Duodenal mucosa (tissue), 2 donors: ENCODE measurements at regions not wholly inside any gene's neighbourhood (a gene's known extent, or its start where the extent isn't known, plus 50 kb on each side); places are given as distances from the start of the nearest gene placed in this dataset.

Source experiments
- H3K27ac ChIP-seq: one replicate; pipeline ENCODE4 v1.7.0; 2013; ENCODE audit warnings: low read depth, low read length
- H3K27me3 ChIP-seq, 2 donors: one replicate each; pipeline ENCODE4 v1.7.0; 2013; ENCODE audit warnings: low read length in 2 of 2, control low read depth in 1 of 2; ENCODE audit not compliant: insufficient read depth in 2 of 2, control insufficient read depth in 1 of 2
- H3K36me3 ChIP-seq, 2 donors: one replicate each; pipeline ENCODE4 v1.7.0; 2013; ENCODE audit warnings: low read length in 2 of 2, control low read depth in 1 of 2; ENCODE audit not compliant: insufficient read depth in 2 of 2, control insufficient read depth in 1 of 2
- H3K4me1 ChIP-seq, 2 donors: one replicate each; pipeline ENCODE4 v1.7.0; 2013; ENCODE audit warnings: low read length in 2 of 2, control low read depth in 1 of 2; ENCODE audit not compliant: insufficient read depth in 2 of 2, control insufficient read depth in 1 of 2
- H3K4me3 ChIP-seq, 2 donors: one replicate each; pipeline ENCODE4 v1.7.0; 2013; ENCODE audit warnings: low read length in 2 of 2, low read depth in 1 of 2
- H3K9ac ChIP-seq, 2 donors: one replicate each; pipeline ENCODE4 v1.7.0; 2013; ENCODE audit warnings: low read length in 2 of 2, low read depth in 1 of 2
- H3K9me3 ChIP-seq, 2 donors: one replicate each; pipeline ENCODE4 v1.7.0; 2013; ENCODE audit warnings: low read length in 2 of 2, control low read depth in 1 of 2; ENCODE audit not compliant: control insufficient read depth in 1 of 2

GRCh38 chr13:73433458-73433857 lies 374.7 kb downstream of the KLF5 start:
- H3K9ac ChIP-seq = no peak overlapping the region
- H3K4me1 ChIP-seq = peaks cover 2 to 17% of the 10 kb centered on the region in 2 donors
- no peak overlapping the region for H3K4me3 ChIP-seq
- no peaks in the 10 kb centered on the region for H3K36me3 ChIP-seq
- H3K27me3 ChIP-seq = no peaks in the 10 kb centered on the region
- peaks cover 7 to 11% of the 10 kb centered on the region in 2 donors for H3K9me3 ChIP-seq
- H3K27ac ChIP-seq = no peak overlapping the region

GRCh38 chr13:73429701-73430100 lies 370.9 kb downstream of the KLF5 start:
- Histone ChIP-seq H3K4me1 (peaks cover 7 to 28% of the 10 kb centered on the region in 2 donors), H3K9me3 (no peaks in the 10 kb centered on the region), H3K9ac (no peak overlapping the region), H3K4me3 (no peak overlapping the region), H3K27me3 (no peaks in the 10 kb centered on the region), H3K36me3 (no peaks in the 10 kb centered on the region), H3K27ac (peak overlapping the region; percentile 39)

GRCh38 chr13:73428706-73429105 lies 369.9 kb downstream of the KLF5 start:
- no peaks in the 10 kb centered on the region for H3K36me3 ChIP-seq
- H3K9ac ChIP-seq = no peak overlapping the region
- H3K27me3 ChIP-seq = no peaks in the 10 kb centered on the region
- H3K4me1 ChIP-seq = peaks cover 7 to 28% of the 10 kb centered on the region in 2 donors
- no peak overlapping the region for H3K4me3 ChIP-seq
- no peaks in the 10 kb centered on the region for H3K9me3 ChIP-seq
- no peak overlapping the region for H3K27ac ChIP-seq

- no peak overlapping the region for H3K27ac ChIP-seq
- H3K4me1 ChIP-seq = peaks cover 7 to 29% of the 10 kb centered on the region in 2 donors
Observed at GRCh38 chr13:73428137-73428536, 369.3 kb downstream of the KLF5 start.

GRCh38 chr13:73422973-73423372 lies 364.2 kb downstream of the KLF5 start:
- no peaks in the 10 kb centered on the region for H3K9me3 ChIP-seq
- no peak overlapping the region for H3K27ac ChIP-seq
- no peak overlapping the region for H3K9ac ChIP-seq
- H3K27me3 ChIP-seq = no peaks in the 10 kb centered on the region
- peaks cover 8 to 13% of the 10 kb centered on the region in 2 donors for H3K4me1 ChIP-seq
- H3K4me3 ChIP-seq = no peak overlapping the region
- no peaks in the 10 kb centered on the region for H3K36me3 ChIP-seq

More at GRCh38 chr13:73428137-73428536, 369.3 kb downstream of the KLF5 start:
- Histone ChIP-seq H3K9ac (no peak overlapping the region), H3K9me3 (no peaks in the 10 kb centered on the region), H3K27me3 (no peaks in the 10 kb centered on the region), H3K4me3 (no peak overlapping the region), H3K36me3 (no peaks in the 10 kb centered on the region)

GRCh38 chr13:73421310-73421912 lies 362.6 kb downstream of the KLF5 start:
- Histone ChIP-seq H3K36me3 (no peaks in the 10 kb centered on the region), H3K27me3 (no peaks in the 10 kb centered on the region), H3K4me3 (no peak overlapping the region), H3K9ac (no peak overlapping the region), H3K9me3 (no peaks in the 10 kb centered on the region), H3K27ac (no peak overlapping the region), H3K4me1 (peaks cover 5 to 8% of the 10 kb centered on the region in 2 donors)

GRCh38 chr13:73419186-73419585 lies 360.4 kb downstream of the KLF5 start:
- Histone ChIP-seq H3K9me3 (no peaks in the 10 kb centered on the region), H3K27me3 (no peaks in the 10 kb centered on the region), H3K4me1 (peaks cover 5 to 12% of the 10 kb centered on the region in 2 donors), H3K9ac (no peak overlapping the region), H3K36me3 (no peaks in the 10 kb centered on the region), H3K27ac (no peak overlapping the region), H3K4me3 (no peak overlapping the region)

GRCh38 chr13:73417012-73417615 lies 358.3 kb downstream of the KLF5 start:
- Histone ChIP-seq H3K4me1 (peaks cover under 1 to 15% of the 10 kb centered on the region in 2 donors), H3K4me3 (no peak overlapping the region), H3K36me3 (no peaks in the 10 kb centered on the region), H3K9ac (no peak overlapping the region), H3K9me3 (no peaks in the 10 kb centered on the region), H3K27ac (no peak overlapping the region), H3K27me3 (no peaks in the 10 kb centered on the region)

GRCh38 chr13:73416093-73416492 lies 357.3 kb downstream of the KLF5 start:
- Histone ChIP-seq H3K4me3 (no peak overlapping the region), H3K9ac (no peak overlapping the region), H3K27me3 (no peaks in the 10 kb centered on the region), H3K9me3 (no peaks in the 10 kb centered on the region), H3K27ac (no peak overlapping the region), H3K4me1 (peaks cover 0 to 15% of the 10 kb centered on the region in 2 donors), H3K36me3 (no peaks in the 10 kb centered on the region)

GRCh38 chr13:73413656-73414055 lies 354.9 kb downstream of the KLF5 start:
- Histone ChIP-seq H3K9ac (no peak overlapping the region), H3K27ac (no peak overlapping the region), H3K9me3 (no peaks in the 10 kb centered on the region), H3K4me1 (peaks cover 0 to 15% of the 10 kb centered on the region in 2 donors), H3K36me3 (no peaks in the 10 kb centered on the region), H3K4me3 (no peak overlapping the region), H3K27me3 (no peaks in the 10 kb centered on the region)
